Gastrocnemius medialis (tissue), 4 donors: ENCODE measurements at regions not wholly inside any gene's neighbourhood (a gene's known extent, or its start where the extent isn't known, plus 50 kb on each side); places are given as distances from the start of the nearest gene placed in this dataset.

Source experiments
- ATAC-seq, 2 donors: fragments of 150-250 bp; one replicate each; pipeline ENCODE4 v1.9.1; 2016
- DNase-seq, 2 donors: peaks; one replicate each; pipeline ENCODE4 v3.0.0-alpha.2; 2019
- H3K27ac ChIP-seq, 4 donors: fragments of 200-600 bp; sonication (generic); 1 replicate in 1 of 4; 2 replicates in 3 of 4; pipeline ENCODE4 v1.5.1; 2016 to 2018; ENCODE audit warnings: mild to moderate bottlenecking in 2 of 4, moderate library complexity in 1 of 4
- H3K27me3 ChIP-seq, 3 donors: fragments of 200-600 bp; sonication (generic) in 2 of 3; 1 replicate in 1 of 3; 2 replicates in 2 of 3; pipeline versions ENCODE4 v1.5.1 to v1.6.0; 2016 to 2019; ENCODE audit warnings: mild to moderate bottlenecking in 1 of 3, moderate library complexity in 1 of 3
- H3K36me3 ChIP-seq, 2 donors: fragments of 200-600 bp; sonication (generic) in 1 of 2; one replicate each; pipeline ENCODE4 v1.5.1; 2017 to 2018
- H3K4me1 ChIP-seq, 2 donors: fragments of 200-600 bp; sonication (generic) in 1 of 2; one replicate each; pipeline ENCODE4 v1.5.1; 2016 to 2017; ENCODE audit warnings: mild to moderate bottlenecking in 2 of 2
- H3K4me3 ChIP-seq, 4 donors: fragments of 200-600 bp; sonication (generic) in 3 of 4; 1 replicate in 1 of 4; 2 replicates in 3 of 4; pipeline ENCODE4 v1.5.1; 2016 to 2019; ENCODE audit warnings: mild to moderate bottlenecking in 2 of 4
- H3K9me3 ChIP-seq, 3 donors: fragments of 200-600 bp; sonication (generic) in 2 of 3; 1 replicate in 1 of 3; 2 replicates in 2 of 3; pipeline ENCODE4 v1.5.1; 2016 to 2019
- CTCF ChIP-seq, 5 experiments: fragments of 450-650 bp in 3 of 5; fragments of 200-600 bp in 2 of 5; sonication (generic) in 2 of 5; IDR thresholded peaks in 4 of 5; conservative IDR thresholded peaks in 1 of 5; 1 replicate in 4 of 5; 2 replicates in 1 of 5; pipeline ENCODE4 v1.5.1; 2016 to 2019; ENCODE audit warnings: antibody characterized with exemption in 5 of 5, mild to moderate bottlenecking in 3 of 5, moderate library complexity in 3 of 5
- POLR2A ChIP-seq, 2 donors: fragments of 450-650 bp; IDR thresholded peaks; one replicate each; pipeline ENCODE4 v1.6.1; 2017; ENCODE audit warnings: antibody characterized with exemption in 2 of 2, mild to moderate bottlenecking in 2 of 2, moderate library complexity in 2 of 2
- in situ Hi-C, 4 donors: fragments of 200-750 bp; cut with MboI; loops; one replicate each; pipeline versions ENCODE4 v1.15.0 to v1.8.0; 2017; ENCODE audit warnings: low sequenced_read_pairs in 4 of 4
- intact Hi-C: fragments of 100-400 bp; cut with DNase I; formaldehyde crosslinking; loops from one replicate; pipeline ENCODE4 v1.15.1; 2023; ENCODE audit warnings: low total_unique reads

GRCh38 chr2:83022631-83023210 is 1436.4 kb downstream of the SUCLG1 start:
- intact Hi-C loops: no loop called here
- Histone ChIP-seq H3K27ac (no peak overlapping the region), H3K4me1 (no peaks in the 10 kb centered on the region), H3K27me3 (no peaks in the 10 kb centered on the region), H3K9me3 (no peaks in the 10 kb centered on the region), H3K36me3 (no peaks in the 10 kb centered on the region), H3K4me3 (no peak overlapping the region)
- no peak for DNase-seq
- in situ Hi-C loops: no loop called here
- TF ChIP-seq POLR2A (IDR thresholded peaks at IDR 0.05) (no peak), CTCF (IDR thresholded peaks at IDR 0.05 in 4 of 5, conservative IDR thresholded peaks at IDR 0.05 in 1 of 5) (no peak)
- ATAC-seq: no peak

DNA sequence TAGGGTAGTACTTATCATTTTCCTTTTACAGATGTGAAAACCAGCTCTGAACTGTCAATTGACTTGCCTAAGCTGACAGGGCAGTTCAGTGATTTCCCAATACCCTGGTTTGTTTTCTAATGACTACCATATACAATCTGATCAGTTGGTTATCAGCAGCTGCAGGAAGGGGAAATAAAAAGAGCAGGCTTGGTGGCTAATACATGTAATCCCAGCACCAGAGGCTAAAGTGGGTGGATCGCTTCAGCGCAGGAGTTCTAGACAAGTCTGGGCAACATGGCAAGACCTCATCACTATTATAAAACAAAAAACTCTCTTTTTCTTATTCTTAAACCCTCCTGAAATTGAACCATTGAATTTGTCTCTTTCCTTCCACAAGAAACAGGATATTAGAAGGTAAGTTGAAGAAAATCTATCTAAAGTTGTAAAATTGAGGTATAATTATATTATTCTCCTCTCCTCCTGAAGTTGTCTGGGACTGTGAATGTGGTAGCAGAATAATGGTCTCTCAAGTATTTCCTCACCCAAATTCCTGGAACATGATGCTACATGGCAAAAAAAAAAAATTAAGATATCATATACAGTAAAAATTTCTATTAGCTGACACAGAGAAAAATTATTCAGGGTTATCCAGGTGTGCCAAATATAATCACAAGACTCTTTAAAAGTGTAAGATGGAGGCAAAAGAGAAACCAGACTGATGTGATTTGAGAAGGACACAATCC is 1441.6 kb downstream of the SUCLG1 start:
- H3K27me3 ChIP-seq: no peaks in the 10 kb centered on the region
- intact Hi-C loops: no loop called here
- H3K4me3 ChIP-seq: no peak overlapping the region
- H3K27ac ChIP-seq: no peak overlapping the region
- H3K4me1 ChIP-seq: no peaks in the 10 kb centered on the region
- no peaks in the 10 kb centered on the region for H3K36me3 ChIP-seq
- TF ChIP-seq POLR2A (IDR thresholded peaks at IDR 0.05): no peak
- TF ChIP-seq CTCF (IDR thresholded peaks at IDR 0.05 in 4 of 5, conservative IDR thresholded peaks at IDR 0.05 in 1 of 5): no peak
- DNase-seq (no peak), ATAC-seq (no peak)
- H3K9me3 ChIP-seq: no peaks in the 10 kb centered on the region
- in situ Hi-C loops: no loop called here

DNA sequence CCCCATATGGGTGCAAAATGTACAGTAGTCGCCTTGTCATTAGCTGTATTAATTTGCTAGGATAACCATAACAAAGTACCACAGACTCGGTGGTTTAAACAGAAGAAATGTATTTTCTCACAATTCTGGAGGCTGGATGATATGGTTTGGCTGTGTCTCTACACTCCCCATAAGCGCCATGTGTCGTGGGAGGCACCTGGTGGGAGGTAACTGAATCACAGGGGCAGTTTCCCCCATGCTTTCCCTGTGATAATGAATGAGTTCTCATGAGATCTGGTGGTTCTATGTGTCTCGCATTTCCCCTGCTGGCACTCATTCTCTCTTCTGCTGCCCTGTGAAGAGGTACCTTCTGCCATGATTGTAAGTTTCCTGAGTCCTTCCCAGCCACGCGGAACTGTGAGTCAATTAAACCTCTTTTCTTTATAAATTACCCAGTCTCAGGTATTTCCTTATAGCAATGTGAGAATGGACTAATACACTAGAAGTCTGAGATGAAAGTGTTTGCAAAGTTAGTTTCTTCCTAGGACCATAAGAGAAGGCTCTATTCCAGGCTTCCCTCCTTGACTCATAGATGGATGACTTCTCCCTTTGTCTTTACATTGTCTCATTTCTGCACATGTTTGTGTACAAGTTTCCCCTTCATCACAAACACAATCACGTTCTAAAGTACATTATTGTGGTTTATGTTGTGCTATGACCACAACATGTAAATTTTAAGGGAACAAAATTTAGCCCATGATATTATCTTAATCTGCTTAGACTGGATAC is 1442.6 kb downstream of the SUCLG1 start:
- TF ChIP-seq CTCF (IDR thresholded peaks at IDR 0.05 in 4 of 5, conservative IDR thresholded peaks at IDR 0.05 in 1 of 5): no peak
- no peak for TF ChIP-seq POLR2A (IDR thresholded peaks at IDR 0.05)
- no peaks in the 10 kb centered on the region for H3K27me3 ChIP-seq
- H3K9me3 ChIP-seq: no peaks in the 10 kb centered on the region
- ATAC-seq: no peak
- no peak for DNase-seq
- no peak overlapping the region for H3K27ac ChIP-seq
- no peaks in the 10 kb centered on the region for H3K36me3 ChIP-seq
- no peaks in the 10 kb centered on the region for H3K4me1 ChIP-seq
- no peak overlapping the region for H3K4me3 ChIP-seq
- intact Hi-C loops (no loop called here), in situ Hi-C loops (no loop called here)

- H3K4me1 ChIP-seq: no peaks in the 10 kb centered on the region
- H3K27ac ChIP-seq: no peak overlapping the region
- no peak overlapping the region for H3K4me3 ChIP-seq
- TF ChIP-seq CTCF (IDR thresholded peaks at IDR 0.05 in 4 of 5, conservative IDR thresholded peaks at IDR 0.05 in 1 of 5) (no peak), POLR2A (IDR thresholded peaks at IDR 0.05) (no peak)
- H3K9me3 ChIP-seq: no peaks in the 10 kb centered on the region
- intact Hi-C loops (no loop called here), in situ Hi-C loops (no loop called here)
- no peaks in the 10 kb centered on the region for H3K27me3 ChIP-seq
- H3K36me3 ChIP-seq: no peaks in the 10 kb centered on the region
- DNase-seq: no peak
- no peak for ATAC-seq
These were observed 1443.2 kb downstream of the SUCLG1 start for GRCh38 chr2:83015900-83016299.
